OCI-LY3 (cell line): ENCODE measurements at regions not wholly inside any gene's neighbourhood (a gene's known extent, or its start where the extent isn't known, plus 50 kb on each side); places are given as distances from the start of the nearest gene placed in this dataset.

Experiments
- EZH2phosphoT487 ChIP-seq: fragments of 200-600 bp; shearing (Covaris generic); IDR thresholded peaks from 2 replicates; pipeline ENCODE4 v1.6.1; 2018; ENCODE audit warnings: antibody characterized with exemption, mixed run types, low read depth
- TF ChIP-seq, protein P1 (sequence below): fragments of 200-600, 300-600 bp; sonication (generic); IDR thresholded peaks from 2 replicates; pipeline ENCODE4 v1.5.1; 2014; ENCODE audit warnings: antibody characterized with exemption, low read length, low read depth

DNA sequence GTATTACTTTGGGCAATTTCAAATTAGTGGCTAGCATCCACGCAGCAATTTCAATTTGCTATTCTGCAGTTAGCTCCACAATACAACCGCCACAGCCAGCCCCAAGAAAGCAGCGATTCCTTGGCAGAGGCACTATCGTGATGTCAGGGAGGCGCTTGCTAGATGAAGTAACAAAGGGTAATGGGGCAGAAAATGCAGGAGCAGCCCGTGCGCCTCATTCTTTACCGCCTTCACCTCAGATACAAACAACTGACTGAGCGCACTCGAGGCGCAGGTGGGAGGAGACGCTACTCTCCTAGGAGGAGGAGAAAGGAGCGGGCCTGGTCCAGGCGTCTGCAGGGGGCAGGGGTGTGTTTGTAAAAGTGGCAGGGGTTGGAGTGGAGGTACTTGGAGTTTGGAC, 76.9 kb upstream of the ASB18 start:
- TF ChIP-seq, protein P1, sequence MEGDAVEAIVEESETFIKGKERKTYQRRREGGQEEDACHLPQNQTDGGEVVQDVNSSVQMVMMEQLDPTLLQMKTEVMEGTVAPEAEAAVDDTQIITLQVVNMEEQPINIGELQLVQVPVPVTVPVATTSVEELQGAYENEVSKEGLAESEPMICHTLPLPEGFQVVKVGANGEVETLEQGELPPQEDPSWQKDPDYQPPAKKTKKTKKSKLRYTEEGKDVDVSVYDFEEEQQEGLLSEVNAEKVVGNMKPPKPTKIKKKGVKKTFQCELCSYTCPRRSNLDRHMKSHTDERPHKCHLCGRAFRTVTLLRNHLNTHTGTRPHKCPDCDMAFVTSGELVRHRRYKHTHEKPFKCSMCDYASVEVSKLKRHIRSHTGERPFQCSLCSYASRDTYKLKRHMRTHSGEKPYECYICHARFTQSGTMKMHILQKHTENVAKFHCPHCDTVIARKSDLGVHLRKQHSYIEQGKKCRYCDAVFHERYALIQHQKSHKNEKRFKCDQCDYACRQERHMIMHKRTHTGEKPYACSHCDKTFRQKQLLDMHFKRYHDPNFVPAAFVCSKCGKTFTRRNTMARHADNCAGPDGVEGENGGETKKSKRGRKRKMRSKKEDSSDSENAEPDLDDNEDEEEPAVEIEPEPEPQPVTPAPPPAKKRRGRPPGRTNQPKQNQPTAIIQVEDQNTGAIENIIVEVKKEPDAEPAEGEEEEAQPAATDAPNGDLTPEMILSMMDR: no peak
- no peak for TF ChIP-seq EZH2phosphoT487
